HepG2 (cell line): ENCODE measurements at regions not wholly inside any gene's neighbourhood (a gene's known extent, or its start where the extent isn't known, plus 50 kb on each side); places are given as distances from the start of the nearest gene placed in this dataset.

Experiments
- ATAC-seq: fragments of 200-7000 bp; cut with Tn5 transposase; 3 replicates; pipeline ENCODE4 v1.9.1; 2020; ENCODE audit warnings: mild to moderate bottlenecking, moderate library complexity
- BruUV-seq: library from RNA; stranded (reverse); fragments of 400-500 nt; replicated peaks from 2 replicates; lab custom pipeline; 2021; lab: Mats Ljungman, UMichigan
- CTCF ChIA-PET: fragments of 300-600 bp; formaldehyde crosslinking; extraction: SDS; loops from one replicate; lab custom pipeline; 2021; ENCODE audit warnings: low total read pairs, inconsistent platforms, low intra/inter-chr PET ratio; lab: Yijun Ruan, JAX
- POLR2A ChIA-PET: fragments of 350-600 bp; sonication (Branson Sonifier 250); formaldehyde crosslinking; loops from one replicate; lab custom pipeline; 2020; ENCODE audit warnings: antibody characterized with exemption, inconsistent platforms; lab: Yijun Ruan, JAX
- DNase-seq: peaks from one replicate; pipeline ENCODE4 v3.0.0-alpha.2; 2015; ENCODE audit warnings: low spot score
- FAIRE-seq: peaks from 3 replicates; lab custom pipeline; 2011; peaks lifted over from hg19 to GRCh38; lab: Jason Lieb, UNC
- H2AFZ ChIP-seq: one replicate; pipeline ENCODE4 v1.6.1; 2011; ENCODE audit warnings: low read length, inconsistent platforms
- H3K27ac ChIP-seq: fragments of 300-600 bp; 3 replicates; pipeline ENCODE4 v1.8.0; 2011; ENCODE audit warnings: mixed run types, mild to moderate bottlenecking, mixed read lengths, low read length, inconsistent platforms; ENCODE audit not compliant: insufficient read depth; ENCODE audit errors: extremely low read length
- H3K27me3 ChIP-seq, 2 experiments: fragments of 200-600 bp in 1 of 2; 2 replicates in 1 of 2; 3 replicates in 1 of 2; pipeline versions ENCODE4 v1.6.0 to v1.8.0; 2011; ENCODE audit warnings: low read length in 2 of 2, mild to moderate bottlenecking in 2 of 2, moderate library complexity in 2 of 2, inconsistent platforms in 1 of 2; ENCODE audit not compliant: insufficient read depth in 2 of 2, control insufficient read depth in 1 of 2
- H3K36me3 ChIP-seq, 2 experiments: fragments of 200-600 bp in 1 of 2; replicated peaks in 1 of 2; 2 replicates in 1 of 2; 3 replicates in 1 of 2; pipeline versions ENCODE4 v1.5.1 to v1.8.0; 2011; ENCODE audit warnings: low read length in 2 of 2, inconsistent platforms in 1 of 2; ENCODE audit not compliant: insufficient read depth in 2 of 2, control insufficient read depth in 1 of 2
- H3K4me1 ChIP-seq: 2 replicates; pipeline ENCODE4 v1.5.1; 2012; ENCODE audit warnings: low read length, inconsistent platforms; ENCODE audit not compliant: insufficient read depth
- H3K4me2 ChIP-seq: 2 replicates; pipeline ENCODE4 v1.6.0; 2011; ENCODE audit warnings: low read depth, low read length, inconsistent platforms
- H3K4me3 ChIP-seq, 3 experiments: fragments of 200-600 bp in 1 of 3; sonication (generic), shearing (Covaris generic) in 1 of 3; replicated peaks in 1 of 3; 2 replicates each; pipeline ENCODE4 v1.5.1; 2011 to 2016; ENCODE audit warnings: low read length in 3 of 3, inconsistent platforms in 2 of 3, low read depth in 2 of 3, mild to moderate bottlenecking in 2 of 3, control low read depth in 1 of 3, mixed read lengths in 1 of 3; ENCODE audit not compliant: insufficient read depth in 1 of 3
- H3K79me2 ChIP-seq: one replicate; pipeline ENCODE4 v1.6.1; 2011; ENCODE audit warnings: low read length, inconsistent platforms; ENCODE audit not compliant: insufficient read depth
- H3K9ac ChIP-seq: 2 replicates; pipeline ENCODE4 v1.6.0; 2011; ENCODE audit warnings: mild to moderate bottlenecking, low read depth, low read length, inconsistent platforms; ENCODE audit not compliant: insufficient read depth
- H3K9me3 ChIP-seq: 2 replicates; pipeline ENCODE4 v1.5.1; 2012; ENCODE audit warnings: mild to moderate bottlenecking, low read length
- H4K20me1 ChIP-seq: 2 replicates; pipeline ENCODE4 v1.6.0; 2011; ENCODE audit warnings: inconsistent platforms, mild to moderate bottlenecking, low read length, moderate library complexity; ENCODE audit not compliant: insufficient read depth
- BCL3 ChIP-seq: sonication (generic); formaldehyde crosslinking; IDR thresholded peaks from 2 replicates; pipeline ENCODE4 v1.5.1; 2020; ENCODE audit warnings: mild to moderate bottlenecking, missing genetic modification reagents, moderate library complexity
- FOXA1 ChIP-seq, 2 experiments: fragments of 450-650 bp in 1 of 2; sonication (generic) in 1 of 2; formaldehyde crosslinking in 1 of 2; IDR thresholded peaks; 2 replicates each; pipeline versions ENCODE4 v1.4.0 to v1.6.1; 2016 to 2020; ENCODE audit warnings: missing genetic modification reagents in 1 of 2
- SRSF1 ChIP-seq: fragments of 200-400 bp; formaldehyde crosslinking; optimal IDR thresholded peaks from 2 replicates; pipeline ENCODE3; 2017; ENCODE audit warnings: mild to moderate bottlenecking, low read depth, low read length, moderate library complexity
- SYNCRIP ChIP-seq: fragments of 200-400 bp; formaldehyde crosslinking; IDR thresholded peaks from 2 replicates; pipeline ENCODE4 v1.6.1; 2018; ENCODE audit warnings: mild to moderate bottlenecking, low read depth, low read length; ENCODE audit not compliant: insufficient read depth
- TEAD2 ChIP-seq: sonication (generic); formaldehyde crosslinking; IDR thresholded peaks from 2 replicates; pipeline ENCODE4 v1.9.0; 2021; ENCODE audit warnings: missing genetic modification reagents
- TRIM24 ChIP-seq: sonication (generic); formaldehyde crosslinking; IDR thresholded peaks from 2 replicates; pipeline ENCODE4 v1.8.0; 2022; ENCODE audit warnings: mild to moderate bottlenecking, missing genetic modification reagents
- ZMYM4 ChIP-seq: sonication (generic); formaldehyde crosslinking; IDR thresholded peaks from 2 replicates; pipeline ENCODE4 v1.8.1; 2023; ENCODE audit warnings: mild to moderate bottlenecking, missing genetic modification reagents
- ZNF12 ChIP-seq: sonication (generic); formaldehyde crosslinking; IDR thresholded peaks from 2 replicates; pipeline ENCODE4 v1.5.0; 2020; ENCODE audit warnings: missing genetic modification reagents
- ZNF281 ChIP-seq: sonication (generic); formaldehyde crosslinking; IDR thresholded peaks from 2 replicates; pipeline ENCODE4 v1.4.0; 2020; ENCODE audit warnings: missing genetic modification reagents, borderline replicate concordance
- ZNF414 ChIP-seq: sonication (generic); formaldehyde crosslinking; IDR thresholded peaks from 2 replicates; pipeline ENCODE4 v1.5.0; 2020; ENCODE audit warnings: missing genetic modification reagents
- ZSCAN20 ChIP-seq: sonication (generic); formaldehyde crosslinking; IDR thresholded peaks from 2 replicates; pipeline ENCODE4 v1.4.0; 2020; ENCODE audit warnings: missing genetic modification reagents, mild to moderate bottlenecking, borderline replicate concordance
- WGBS: methylation state at CpG from one replicate; pipeline ENCODE4 v1.1.6; 2017; ENCODE audit warnings: low lambda C conversion rate; 5-methylcytosine and 5-hydroxymethylcytosine counted together
- in situ Hi-C: cut with HindIII; loops from 2 replicates; pipeline ENCODE4 v1.10.0; 2017; ENCODE audit warnings: low pct_unique_long_range_greater_than_20kb; ENCODE audit not compliant: extremely low pct_ligation_motif_present
- intact Hi-C: fragments of 100-400 bp; cut with micrococcal nuclease; formaldehyde crosslinking; loops from one replicate; pipeline ENCODE4 v1.10.0; 2022; ENCODE audit not compliant: unreplicated experiment

GRCh38 chr18:40866013-40866645 lies 1088.9 kb upstream of the PIK3C3 start:
- FAIRE-seq: no peak
- intact Hi-C loops: no loop called here
- ChIA-PET POLR2A (no interaction called here), CTCF (no interaction called here)
- H3K27ac ChIP-seq: no peak overlapping the region
- H3K4me2 ChIP-seq: no peak overlapping the region
- H3K9me3 ChIP-seq: no peaks in the 10 kb centered on the region
- H2AFZ ChIP-seq: no peak overlapping the region
- no peak for ATAC-seq
- no peak for DNase-seq
- H3K4me1 ChIP-seq: no peaks in the 10 kb centered on the region
- TF ChIP-seq TRIM24 (CRISPR knock-in tag) (no peak), TEAD2 (CRISPR knock-in tag) (no peak), FOXA1 (IDR thresholded peaks at IDR 0.05) (no peak), FOXA1 (CRISPR knock-in tag; IDR thresholded peaks at IDR 0.05) (no peak), ZMYM4 (CRISPR knock-in tag) (no peak), ZNF281 (no peak), SYNCRIP (no peak), ZSCAN20 (no peak), ZNF414 (CRISPR knock-in tag) (no peak), SRSF1 (no peak), BCL3 (CRISPR knock-in tag) (no peak), ZNF12 (CRISPR knock-in tag) (no peak)
- H3K9ac ChIP-seq: no peak overlapping the region
- H3K4me3 ChIP-seq: no peak overlapping the region
- no peaks in the 10 kb centered on the region for H4K20me1 ChIP-seq
- no TSS peak for BruUV-seq
- H3K79me2 ChIP-seq: no peaks in the 10 kb centered on the region
- WGBS: 8% methylated on average over 4 of the region's 5 CpGs
- in situ Hi-C loops: no loop called here
- H3K27me3 ChIP-seq: no peaks in the 10 kb centered on the region
- no peaks in the 10 kb centered on the region for H3K36me3 ChIP-seq
